Astrocyte of the cerebellum (primary cell): ENCODE measurements at regions not wholly inside any gene's neighbourhood (a gene's known extent, or its start where the extent isn't known, plus 50 kb on each side); places are given as distances from the start of the nearest gene placed in this dataset.

Experiments used
- DNase-seq: peaks from one replicate; pipeline ENCODE4 v3.0.0-alpha.2; 2011; ENCODE audit warnings: low read depth
- H3K4me3 ChIP-seq: 2 replicates; pipeline ENCODE4 v1.5.1; 2011; ENCODE audit warnings: mild to moderate bottlenecking, low read depth, low read length, moderate library complexity
- in situ Hi-C: cut with HindIII; loops from 2 replicates; pipeline ENCODE4 v1.10.0; 2017; ENCODE audit warnings: low sequenced_read_pairs
- TF ChIP-seq, protein P1 (sequence below): IDR thresholded peaks from 2 replicates; pipeline ENCODE4 v1.5.1; 2012; ENCODE audit warnings: low read length, low read depth, moderate library complexity, mild to moderate bottlenecking; ENCODE audit errors: missing control alignments

DNA sequence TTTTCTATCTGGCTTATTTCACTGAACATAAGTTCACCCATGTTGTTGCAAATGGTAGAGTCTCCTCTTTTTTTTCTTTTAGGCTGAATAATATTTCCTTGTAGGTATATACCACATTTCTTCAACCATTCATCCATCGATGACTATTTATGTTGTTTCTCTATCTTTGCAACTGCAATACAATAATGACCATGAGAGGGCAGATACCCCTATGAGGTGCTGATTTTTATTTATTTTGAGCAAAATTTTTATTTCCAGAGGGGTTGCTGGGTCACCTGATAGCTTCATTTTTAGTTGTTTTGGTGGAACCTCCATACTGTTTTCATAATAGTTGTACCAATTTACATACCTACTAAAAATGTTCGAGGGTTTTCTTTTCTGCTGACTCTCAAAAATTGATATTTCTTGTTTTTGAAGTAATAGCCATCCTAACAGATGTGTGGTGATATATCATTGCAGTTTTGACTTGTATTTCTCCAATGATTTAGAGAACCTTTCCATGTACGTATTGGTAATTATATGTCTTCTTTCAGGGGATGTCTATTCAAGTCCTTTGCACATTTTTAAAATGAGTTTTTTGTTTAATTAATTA, 1697.0 kb downstream of the PCDH7 start:
- no peak for DNase-seq
- in situ Hi-C loops, result no loop called here
- no peak overlapping the region for H3K4me3 ChIP-seq
- TF ChIP-seq, protein P1, sequence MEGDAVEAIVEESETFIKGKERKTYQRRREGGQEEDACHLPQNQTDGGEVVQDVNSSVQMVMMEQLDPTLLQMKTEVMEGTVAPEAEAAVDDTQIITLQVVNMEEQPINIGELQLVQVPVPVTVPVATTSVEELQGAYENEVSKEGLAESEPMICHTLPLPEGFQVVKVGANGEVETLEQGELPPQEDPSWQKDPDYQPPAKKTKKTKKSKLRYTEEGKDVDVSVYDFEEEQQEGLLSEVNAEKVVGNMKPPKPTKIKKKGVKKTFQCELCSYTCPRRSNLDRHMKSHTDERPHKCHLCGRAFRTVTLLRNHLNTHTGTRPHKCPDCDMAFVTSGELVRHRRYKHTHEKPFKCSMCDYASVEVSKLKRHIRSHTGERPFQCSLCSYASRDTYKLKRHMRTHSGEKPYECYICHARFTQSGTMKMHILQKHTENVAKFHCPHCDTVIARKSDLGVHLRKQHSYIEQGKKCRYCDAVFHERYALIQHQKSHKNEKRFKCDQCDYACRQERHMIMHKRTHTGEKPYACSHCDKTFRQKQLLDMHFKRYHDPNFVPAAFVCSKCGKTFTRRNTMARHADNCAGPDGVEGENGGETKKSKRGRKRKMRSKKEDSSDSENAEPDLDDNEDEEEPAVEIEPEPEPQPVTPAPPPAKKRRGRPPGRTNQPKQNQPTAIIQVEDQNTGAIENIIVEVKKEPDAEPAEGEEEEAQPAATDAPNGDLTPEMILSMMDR, result no peak

DNA sequence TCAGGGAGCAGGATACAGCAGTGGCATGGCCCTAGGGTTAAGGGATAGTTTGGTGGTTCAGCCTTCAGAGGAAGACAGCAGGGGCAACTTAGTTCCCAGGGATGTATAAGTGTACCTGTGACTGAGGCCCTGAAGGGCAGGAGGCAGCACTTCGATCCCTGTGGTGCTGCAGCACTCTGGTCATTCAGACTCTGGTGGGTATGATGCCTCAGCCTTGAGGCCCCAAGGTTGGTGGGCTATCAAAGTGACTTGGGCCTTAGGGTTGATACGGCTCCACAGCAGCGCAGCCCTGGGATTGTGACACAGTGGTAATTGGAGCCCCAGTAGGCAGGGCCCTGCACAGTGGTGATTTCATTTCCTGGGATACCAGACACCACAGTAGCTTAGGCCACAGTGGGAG, 1703.1 kb downstream of the PCDH7 start:
- in situ Hi-C loops, result no loop called here
- TF ChIP-seq, protein P1, result no peak
- H3K4me3 ChIP-seq, result no peak overlapping the region
- DNase-seq, result no peak

GRCh38 chr4:32425243-32425642, 1705.1 kb downstream of the PCDH7 start:
- no peak for DNase-seq
- in situ Hi-C loops, result no loop called here
- TF ChIP-seq, protein P1, result no peak
- no peak overlapping the region for H3K4me3 ChIP-seq

DNA sequence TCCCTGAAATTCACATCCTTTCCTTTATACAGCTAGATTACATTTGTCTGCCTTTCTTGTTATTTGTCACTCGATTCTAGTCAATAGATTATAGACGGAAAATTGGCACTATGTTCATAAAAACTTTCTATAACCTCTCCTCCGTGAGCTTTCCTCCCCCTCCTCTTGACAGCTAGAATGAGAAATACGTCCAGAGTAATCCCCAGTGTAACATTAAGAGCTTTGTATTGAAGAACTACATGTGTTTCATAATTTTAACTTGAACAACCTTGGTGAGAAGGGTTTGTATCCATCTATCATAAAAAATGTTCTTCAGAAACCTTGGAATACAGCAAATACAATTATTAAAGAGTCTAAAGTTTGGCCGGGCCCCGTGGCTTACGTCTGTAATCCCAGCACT, 1707.4 kb downstream of the PCDH7 start:
- H3K4me3 ChIP-seq, result no peak overlapping the region
- TF ChIP-seq, protein P1, result no peak
- DNase-seq, result no peak
- in situ Hi-C loops, result no loop called here

GRCh38 chr4:32429151-32429550, 1709.0 kb downstream of the PCDH7 start:
- no peak overlapping the region for H3K4me3 ChIP-seq
- peak; percentile 3 for DNase-seq
- TF ChIP-seq, protein P1, result no peak
- in situ Hi-C loops, result no loop called here

- TF ChIP-seq, protein P1, result no peak
- in situ Hi-C loops, result no loop called here
- no peak for DNase-seq
These were observed 1715.1 kb downstream of the PCDH7 start for GRCh38 chr4:32435308-32435707.

More at GRCh38 chr4:32435308-32435707, 1715.1 kb downstream of the PCDH7 start:
- H3K4me3 ChIP-seq, result no peak overlapping the region
